ENCODE measurements at regions not wholly inside any gene's neighbourhood (a gene's known extent, or its start where the extent isn't known, plus 50 kb on each side); places are given as distances from the start of the nearest gene placed in this dataset.

GRCh38 chr6:143581835-143582480, 70.4 kb upstream of the FUCA2 start:
- DNase-seq = no peak
- Histone ChIP-seq H3K36me3 (replicated peaks; ENCODE audit: control insufficient read depth, insufficient read depth, low read length) (no peaks in the 10 kb centered on the region), H3K4me3 (ENCODE audit: insufficient read depth, low read depth, low read length) (no peak overlapping the region), H3K27me3 (ENCODE audit: control insufficient read depth, insufficient read depth, low read length) (no peaks in the 10 kb centered on the region)

GRCh38 chr6:143579703-143580102, 68.2 kb upstream of the FUCA2 start:
- Histone ChIP-seq H3K27me3 (ENCODE audit: control insufficient read depth, insufficient read depth, low read length) (no peaks in the 10 kb centered on the region), H3K36me3 (replicated peaks; ENCODE audit: control insufficient read depth, insufficient read depth, low read length) (no peaks in the 10 kb centered on the region), H3K4me3 (ENCODE audit: insufficient read depth, low read depth, low read length) (no peak overlapping the region)
- no peak for DNase-seq

GRCh38 chr6:143578054-143578453, 66.5 kb upstream of the FUCA2 start:
- Histone ChIP-seq H3K36me3 (replicated peaks; ENCODE audit: control insufficient read depth, insufficient read depth, low read length) (no peaks in the 10 kb centered on the region), H3K27me3 (ENCODE audit: control insufficient read depth, insufficient read depth, low read length) (no peaks in the 10 kb centered on the region), H3K4me3 (ENCODE audit: insufficient read depth, low read depth, low read length) (no peak overlapping the region)
- DNase-seq = no peak

- H3K27me3 ChIP-seq (ENCODE audit: control insufficient read depth, insufficient read depth, low read length) = no peaks in the 10 kb centered on the region
Measured at GRCh38 chr6:143575901-143576426, 64.4 kb upstream of the FUCA2 start.

GRCh38 chr6:143575440-143575839, 63.9 kb upstream of the FUCA2 start:
- peak; percentile 73 for DNase-seq
- Histone ChIP-seq H3K36me3 (replicated peaks; ENCODE audit: control insufficient read depth, insufficient read depth, low read length) (no peaks in the 10 kb centered on the region), H3K4me3 (ENCODE audit: insufficient read depth, low read depth, low read length) (no peak overlapping the region), H3K27me3 (ENCODE audit: control insufficient read depth, insufficient read depth, low read length) (no peaks in the 10 kb centered on the region)

More at GRCh38 chr6:143575901-143576426, 64.4 kb upstream of the FUCA2 start:
- Histone ChIP-seq H3K36me3 (replicated peaks; ENCODE audit: control insufficient read depth, insufficient read depth, low read length) (no peaks in the 10 kb centered on the region), H3K4me3 (ENCODE audit: insufficient read depth, low read depth, low read length) (no peak overlapping the region)
- no peak for DNase-seq

- Histone ChIP-seq H3K36me3 (replicated peaks; ENCODE audit: control insufficient read depth, insufficient read depth, low read length) (no peaks in the 10 kb centered on the region), H3K27me3 (ENCODE audit: control insufficient read depth, insufficient read depth, low read length) (no peaks in the 10 kb centered on the region), H3K4me3 (ENCODE audit: insufficient read depth, low read depth, low read length) (no peak overlapping the region)
- peak; percentile 48 for DNase-seq
Measured at GRCh38 chr6:143570147-143570853, 58.8 kb upstream of the FUCA2 start.

- no peaks in the 10 kb centered on the region for H3K27me3 ChIP-seq (ENCODE audit: control insufficient read depth, insufficient read depth, low read length)
- DNase-seq = no peak
- H3K36me3 ChIP-seq (replicated peaks; ENCODE audit: control insufficient read depth, insufficient read depth, low read length) = no peaks in the 10 kb centered on the region
- no peak overlapping the region for H3K4me3 ChIP-seq (ENCODE audit: insufficient read depth, low read depth, low read length)
Measured at GRCh38 chr6:143569040-143569439, 57.5 kb upstream of the FUCA2 start.

- DNase-seq = no peak
- Histone ChIP-seq H3K4me3 (ENCODE audit: insufficient read depth, low read depth, low read length) (no peak overlapping the region), H3K27me3 (ENCODE audit: control insufficient read depth, insufficient read depth, low read length) (no peaks in the 10 kb centered on the region), H3K36me3 (replicated peaks; ENCODE audit: control insufficient read depth, insufficient read depth, low read length) (no peaks in the 10 kb centered on the region)
Measured at GRCh38 chr6:143564484-143565017, 53.0 kb upstream of the FUCA2 start.

GRCh38 chr6:143562143-143562542, 50.6 kb upstream of the FUCA2 start:
- Histone ChIP-seq H3K4me3 (ENCODE audit: insufficient read depth, low read depth, low read length) (no peak overlapping the region), H3K27me3 (ENCODE audit: control insufficient read depth, insufficient read depth, low read length) (no peaks in the 10 kb centered on the region), H3K36me3 (replicated peaks; ENCODE audit: control insufficient read depth, insufficient read depth, low read length) (no peaks in the 10 kb centered on the region)
- no peak for DNase-seq
